H9 (cell line): ENCODE measurements at regions not wholly inside any gene's neighbourhood (a gene's known extent, or its start where the extent isn't known, plus 50 kb on each side); places are given as distances from the start of the nearest gene placed in this dataset.

ENCODE experiments used
- DNase-seq: peaks from one replicate; pipeline ENCODE4 v3.0.0-alpha.2; 2017
- H2AFZ ChIP-seq: one replicate; pipeline ENCODE4 v1.6.1; 2013; ENCODE audit warnings: mild to moderate bottlenecking, low read length, control low read depth, moderate library complexity
- H2AK5ac ChIP-seq: 2 replicates; pipeline ENCODE4 v1.6.1; 2013; ENCODE audit warnings: low read length, control low read depth, mixed read lengths; ENCODE audit not compliant: insufficient read length
- H2BK120ac ChIP-seq: one replicate; pipeline ENCODE4 v1.6.1; 2013; ENCODE audit warnings: low read depth, mild to moderate bottlenecking, low read length, control low read depth, inconsistent platforms; ENCODE audit not compliant: poor library complexity, severe bottlenecking
- H2BK12ac ChIP-seq: 2 replicates; pipeline ENCODE4 v1.6.1; 2013; ENCODE audit warnings: low read length, control low read depth, mixed read lengths, low read depth; ENCODE audit not compliant: insufficient read length
- H2BK15ac ChIP-seq: 2 replicates; pipeline ENCODE4 v1.6.1; 2013; ENCODE audit warnings: low read depth, low read length, control low read depth
- H2BK20ac ChIP-seq: one replicate; pipeline ENCODE4 v1.6.1; 2013; ENCODE audit warnings: low read depth, mild to moderate bottlenecking, low read length, control low read depth, inconsistent platforms; ENCODE audit not compliant: poor library complexity, severe bottlenecking
- H2BK5ac ChIP-seq: 2 replicates; pipeline ENCODE4 v1.6.1; 2013; ENCODE audit warnings: low read length, control low read depth, mixed read lengths; ENCODE audit not compliant: insufficient read length
- H3K14ac ChIP-seq: 2 replicates; pipeline ENCODE4 v1.6.1; 2013; ENCODE audit warnings: low read length, control low read depth; ENCODE audit not compliant: insufficient read depth
- H3K18ac ChIP-seq: 2 replicates; pipeline ENCODE4 v1.6.1; 2013; ENCODE audit warnings: low read depth, mild to moderate bottlenecking, mixed read lengths, low read length, control low read depth; ENCODE audit not compliant: insufficient read length
- H3K23ac ChIP-seq: 2 replicates; pipeline ENCODE4 v1.6.1; 2013; ENCODE audit warnings: low read length, control low read depth, mixed read lengths, low read depth; ENCODE audit not compliant: insufficient read length
- H3K23me2 ChIP-seq: 2 replicates; pipeline ENCODE4 v1.6.1; 2013; ENCODE audit warnings: low read depth, mild to moderate bottlenecking, mixed read lengths, low read length, control low read depth; ENCODE audit not compliant: insufficient read length, poor library complexity, severe bottlenecking
- H3K27ac ChIP-seq: 2 replicates; pipeline ENCODE4 v1.5.1; 2013; ENCODE audit warnings: low read length, control low read depth, mixed read lengths, low read depth; ENCODE audit not compliant: insufficient read length
- H3K27me3 ChIP-seq: 2 replicates; pipeline ENCODE4 v1.6.1; 2013; ENCODE audit warnings: low read length, control low read depth, inconsistent platforms; ENCODE audit not compliant: insufficient read depth
- H3K4ac ChIP-seq: 2 replicates; pipeline ENCODE4 v1.6.1; 2013; ENCODE audit warnings: low read depth, mild to moderate bottlenecking, control low read depth, inconsistent platforms, low read length, moderate library complexity
- H3K4me1 ChIP-seq: 2 replicates; pipeline ENCODE4 v1.6.1; 2013; ENCODE audit warnings: low read length, control low read depth, inconsistent platforms; ENCODE audit not compliant: insufficient read depth
- H3K4me2 ChIP-seq: 2 replicates; pipeline ENCODE4 v1.6.1; 2013; ENCODE audit warnings: low read length, control low read depth, mixed read lengths; ENCODE audit not compliant: insufficient read length, insufficient read depth
- H3K56ac ChIP-seq: 2 replicates; pipeline ENCODE4 v1.6.1; 2013; ENCODE audit warnings: low read depth, mild to moderate bottlenecking, mixed read lengths, low read length, control low read depth; ENCODE audit not compliant: insufficient read length
- H3K79me1 ChIP-seq: 2 replicates; pipeline ENCODE4 v1.6.1; 2013; ENCODE audit warnings: low read depth, mild to moderate bottlenecking, moderate library complexity, low read length, control low read depth, inconsistent platforms; ENCODE audit not compliant: insufficient read depth, poor library complexity, severe bottlenecking
- H3K79me2 ChIP-seq: 2 replicates; pipeline ENCODE4 v1.6.1; 2013; ENCODE audit warnings: low read length, control low read depth, inconsistent platforms; ENCODE audit not compliant: insufficient read depth
- H3K9ac ChIP-seq: 2 replicates; pipeline ENCODE4 v1.6.1; 2013; ENCODE audit warnings: low read length, control low read depth, mixed read lengths; ENCODE audit not compliant: insufficient read length; ENCODE audit errors: extremely low read depth
- H3K9me3 ChIP-seq: one replicate; pipeline ENCODE4 v1.6.1; 2013; ENCODE audit warnings: low read depth, low read length, inconsistent platforms; ENCODE audit not compliant: control insufficient read depth
- H3T11ph ChIP-seq: one replicate; pipeline ENCODE4 v1.6.1; 2013; ENCODE audit warnings: mild to moderate bottlenecking, low read length, control low read depth, inconsistent platforms
- H4K20me1 ChIP-seq: one replicate; pipeline ENCODE4 v1.6.1; 2013; ENCODE audit not compliant: control insufficient read depth, insufficient read length, insufficient read depth
- H4K5ac ChIP-seq: 2 replicates; pipeline ENCODE4 v1.6.1; 2013; ENCODE audit warnings: low read depth, mild to moderate bottlenecking, mixed read lengths, low read length, control low read depth; ENCODE audit not compliant: insufficient read length
- H4K8ac ChIP-seq: replicated peaks from 2 replicates; pipeline ENCODE4 v1.6.1; 2013; ENCODE audit warnings: low read length, control low read depth, mixed read lengths, low read depth; ENCODE audit not compliant: insufficient read length
- H4K91ac ChIP-seq: 2 replicates; pipeline ENCODE4 v1.6.1; 2013; ENCODE audit warnings: low read depth, mild to moderate bottlenecking, moderate library complexity, mixed read lengths, low read length, control low read depth; ENCODE audit not compliant: insufficient read length
- H3K27ac Mint-ChIP-seq, 3 experiments: 2 replicates in 2 of 3; 3 replicates in 1 of 3; pipeline ENCODE4 v1.8.0; 2020 to 2021; ENCODE audit warnings: mixed read lengths in 3 of 3, mild to moderate bottlenecking in 1 of 3, moderate library complexity in 1 of 3
- H3K27me3 Mint-ChIP-seq: 2 replicates; pipeline ENCODE4 v1.8.0; 2021; ENCODE audit warnings: low read depth, mild to moderate bottlenecking, moderate library complexity, mixed read lengths
- H3K36me3 Mint-ChIP-seq, 3 experiments: 2 replicates in 2 of 3; 3 replicates in 1 of 3; pipeline ENCODE4 v1.8.0; 2020 to 2021; ENCODE audit warnings: low read depth in 3 of 3, mixed read lengths in 3 of 3; ENCODE audit not compliant: insufficient read depth in 1 of 3
- H3K4me1 Mint-ChIP-seq, 2 experiments: 2 replicates each; pipeline ENCODE4 v1.8.0; 2020; ENCODE audit warnings: mixed read lengths in 2 of 2
- H3K4me3 Mint-ChIP-seq, 2 experiments: 2 replicates in 1 of 2; 3 replicates in 1 of 2; pipeline ENCODE4 v1.8.0; 2020 to 2021; ENCODE audit warnings: mild to moderate bottlenecking in 2 of 2, mixed read lengths in 2 of 2, moderate library complexity in 1 of 2
- H3K9me3 Mint-ChIP-seq, 2 experiments: 2 replicates in 1 of 2; 3 replicates in 1 of 2; pipeline ENCODE4 v1.8.0; 2020; ENCODE audit warnings: mild to moderate bottlenecking in 2 of 2, mixed read lengths in 2 of 2, moderate library complexity in 1 of 2
- CTCF ChIP-seq: fragments of 200-600 bp; sonication (generic); conservative IDR thresholded peaks from 3 replicates; pipeline ENCODE4 v1.8.0; 2021; ENCODE audit warnings: antibody characterized with exemption, mild to moderate bottlenecking
- WGBS: extraction: QIAGEN DNeasy Blood & Tissue Kit; methylation state at CpG from one replicate; pipeline ENCODE4 v1.1.7; 2013; ENCODE audit warnings: missing lambda C conversion rate, low lambda C conversion rate, mixed read lengths; ENCODE audit not compliant: insufficient read length; ENCODE audit errors: extremely low coverage; 5-methylcytosine and 5-hydroxymethylcytosine counted together

- peaks cover 11% of the 10 kb centered on the region for H3K27me3 Mint-ChIP-seq
- TF ChIP-seq CTCF, result no peak
- H3K14ac ChIP-seq, result no peak overlapping the region
- H3K18ac ChIP-seq, result no peak overlapping the region
- H3K23ac ChIP-seq, result no peak overlapping the region
- no peaks in the 10 kb centered on the region for H4K20me1 ChIP-seq
- no peak overlapping the region for H4K91ac ChIP-seq
- no peaks in the 10 kb centered on the region for H3K79me1 ChIP-seq
- H2BK12ac ChIP-seq, result no peak overlapping the region
- no peak overlapping the region for H3K56ac ChIP-seq
- no peak overlapping the region for H2BK15ac ChIP-seq
- H2AFZ ChIP-seq, result no peak overlapping the region
- no peak overlapping the region for H4K5ac ChIP-seq
- no peak overlapping the region for H2BK20ac ChIP-seq
- H3K9ac ChIP-seq, result no peak overlapping the region
- H3T11ph ChIP-seq, result no peak overlapping the region
- no peak overlapping the region for H3K4ac ChIP-seq
- H3K4me1 Mint-ChIP-seq, result peaks cover 0 to 9% of the 10 kb centered on the region in 2 experiments; a peak in 2 of 4 replicates
- no peak overlapping the region for H3K27ac ChIP-seq
- no peaks in the 10 kb centered on the region for H3K9me3 Mint-ChIP-seq
- H2BK120ac ChIP-seq, result no peak overlapping the region
- no peak overlapping the region for H2BK5ac ChIP-seq
- H3K36me3 Mint-ChIP-seq, result no peaks in the 10 kb centered on the region
- H3K4me1 ChIP-seq, result no peaks in the 10 kb centered on the region
- no peak overlapping the region for H3K4me2 ChIP-seq
- no peak overlapping the region for H2AK5ac ChIP-seq
- no peak overlapping the region; a peak in 1 of 5 replicates for H3K4me3 Mint-ChIP-seq
- WGBS, result no CpG with 5 or more reads among the region's 2 CpGs
- H3K9me3 ChIP-seq, result no peaks in the 10 kb centered on the region
- H4K8ac ChIP-seq, result no peak overlapping the region
- H3K79me2 ChIP-seq, result no peaks in the 10 kb centered on the region
- no peaks in the 10 kb centered on the region for H3K23me2 ChIP-seq
- DNase-seq, result no peak
- H3K27me3 ChIP-seq, result no peaks in the 10 kb centered on the region
- H3K27ac Mint-ChIP-seq, result peak overlapping the region in 1 of 3 experiments; percentile 26; a peak in 1 of 7 replicates
Observed at GRCh38 chr6:1224514-1224913, 87.4 kb upstream of the FOXQ1 start.
